Tibial artery (tissue), 4 donors: ENCODE measurements at regions not wholly inside any gene's neighbourhood (a gene's known extent, or its start where the extent isn't known, plus 50 kb on each side); places are given as distances from the start of the nearest gene placed in this dataset.

Experiments used
- DNase-seq, 2 donors: peaks; one replicate each; pipeline ENCODE4 v3.0.0-alpha.2; 2019
- H3K27ac ChIP-seq, 2 donors: fragments of 200-600 bp; sonication (generic) in 1 of 2; 1 replicate in 1 of 2; 2 replicates in 1 of 2; pipeline ENCODE4 v1.5.1; 2018 to 2019; ENCODE audit warnings: mild to moderate bottlenecking in 1 of 2
- H3K27me3 ChIP-seq, 2 donors: fragments of 200-600 bp; sonication (generic) in 1 of 2; one replicate each; pipeline versions ENCODE4 v1.5.1 to v1.6.0; 2016 to 2019
- H3K36me3 ChIP-seq, 3 donors: fragments of 200-600 bp; sonication (generic) in 2 of 3; one replicate each; pipeline ENCODE4 v1.5.1; 2016 to 2019; ENCODE audit warnings: mild to moderate bottlenecking in 2 of 3
- H3K4me1 ChIP-seq, 4 donors: fragments of 200-600 bp; sonication (generic) in 2 of 4; 1 replicate in 3 of 4; 2 replicates in 1 of 4; pipeline ENCODE4 v1.5.1; 2016 to 2019
- H3K4me3 ChIP-seq, 2 donors: fragments of 200-600 bp; sonication (generic) in 1 of 2; 1 replicate in 1 of 2; 2 replicates in 1 of 2; pipeline ENCODE4 v1.5.1; 2018 to 2019; ENCODE audit warnings: mild to moderate bottlenecking in 2 of 2
- H3K9me3 ChIP-seq, 3 donors: fragments of 200-600 bp; sonication (generic) in 1 of 3; one replicate each; pipeline ENCODE4 v1.5.1; 2016 to 2019
- CTCF ChIP-seq, 2 experiments: fragments of 200-600 bp in 1 of 2; fragments of 450-650 bp in 1 of 2; IDR thresholded peaks; one replicate each; pipeline ENCODE4 v1.5.1; 2017 to 2019; ENCODE audit warnings: antibody characterized with exemption in 2 of 2, mild to moderate bottlenecking in 1 of 2, moderate library complexity in 1 of 2
- intact Hi-C: fragments of 100-400 bp; cut with DNase I; formaldehyde crosslinking; loops from one replicate; pipeline ENCODE4 v1.15.0; 2023; ENCODE audit warnings: low total_unique reads

- TF ChIP-seq CTCF (IDR thresholded peaks at IDR 0.05): no peak
- Histone ChIP-seq H3K4me1 (peaks cover 0 to 13% (median 4%) of the 10 kb centered on the region in 4 donors), H3K36me3 (no peaks in the 10 kb centered on the region), H3K27ac (no peak overlapping the region), H3K4me3 (no peak overlapping the region), H3K27me3 (no peaks in the 10 kb centered on the region), H3K9me3 (no peaks in the 10 kb centered on the region)
- no peak for DNase-seq
- intact Hi-C loops: no loop called here
These were observed 321.2 kb upstream of the AZI2 start for GRCh38 chr3:28669870-28670269.

GRCh38 chr3:28672406-28672805, 323.8 kb upstream of the AZI2 start:
- no peak overlapping the region for H3K4me3 ChIP-seq
- no peak for DNase-seq
- H3K27me3 ChIP-seq: no peaks in the 10 kb centered on the region
- intact Hi-C loops: no loop called here
- no peak for TF ChIP-seq CTCF (IDR thresholded peaks at IDR 0.05)
- no peaks in the 10 kb centered on the region for H3K9me3 ChIP-seq
- no peaks in the 10 kb centered on the region for H3K36me3 ChIP-seq
- peaks cover 0 to 11% (median 3%) of the 10 kb centered on the region in 4 donors for H3K4me1 ChIP-seq
- H3K27ac ChIP-seq: no peak overlapping the region

GRCh38 chr3:28673446-28673845, 324.8 kb upstream of the AZI2 start:
- Histone ChIP-seq H3K27me3 (no peaks in the 10 kb centered on the region), H3K36me3 (no peaks in the 10 kb centered on the region), H3K9me3 (no peaks in the 10 kb centered on the region), H3K4me3 (no peak overlapping the region), H3K27ac (no peak overlapping the region), H3K4me1 (peaks cover 0 to 11% (median 0%) of the 10 kb centered on the region in 4 donors)
- DNase-seq: no peak
- no peak for TF ChIP-seq CTCF (IDR thresholded peaks at IDR 0.05)
- intact Hi-C loops: no loop called here

- Histone ChIP-seq H3K9me3 (no peaks in the 10 kb centered on the region), H3K36me3 (no peaks in the 10 kb centered on the region), H3K27ac (no peak overlapping the region), H3K27me3 (no peaks in the 10 kb centered on the region), H3K4me3 (no peak overlapping the region), H3K4me1 (peaks cover 0 to 11% (median 0%) of the 10 kb centered on the region in 4 donors)
- intact Hi-C loops: no loop called here
- TF ChIP-seq CTCF (IDR thresholded peaks at IDR 0.05): no peak
- DNase-seq: no peak
These were observed 325.6 kb upstream of the AZI2 start for GRCh38 chr3:28674212-28674611.

- Histone ChIP-seq H3K9me3 (no peaks in the 10 kb centered on the region), H3K36me3 (no peaks in the 10 kb centered on the region), H3K27me3 (no peaks in the 10 kb centered on the region), H3K4me1 (peaks cover 0 to 11% (median 0%) of the 10 kb centered on the region in 4 donors), H3K4me3 (no peak overlapping the region), H3K27ac (peak overlapping the region in 1 of 2 donors; percentile 0)
- DNase-seq: peak in 1 of 2 donors; percentile 21
- TF ChIP-seq CTCF (IDR thresholded peaks at IDR 0.05): no peak
- intact Hi-C loops: no loop called here
These were observed 329.0 kb upstream of the AZI2 start for GRCh38 chr3:28677581-28677980.

GRCh38 chr3:28678086-28678485, 329.5 kb upstream of the AZI2 start:
- Histone ChIP-seq H3K4me3 (no peak overlapping the region), H3K4me1 (peaks cover 0 to 11% (median 0%) of the 10 kb centered on the region in 4 donors), H3K27ac (peak overlapping the region in 1 of 2 donors; percentile 0), H3K9me3 (no peaks in the 10 kb centered on the region), H3K36me3 (no peaks in the 10 kb centered on the region), H3K27me3 (no peaks in the 10 kb centered on the region)
- no peak for TF ChIP-seq CTCF (IDR thresholded peaks at IDR 0.05)
- no peak for DNase-seq
- intact Hi-C loops: no loop called here
